ENCODE measurements at regions not wholly inside any gene's neighbourhood (a gene's known extent, or its start where the extent isn't known, plus 50 kb on each side); places are given as distances from the start of the nearest gene placed in this dataset.

GRCh38 chr10:123568751-123569150 lies 97.4 kb upstream of the GPR26 start (continued):
- no peak for TF ChIP-seq ZBTB49 (CRISPR knock-in tag; IDR thresholded peaks at IDR 0.05; ENCODE audit: borderline replicate concordance)
- TF ChIP-seq ZNF816 (CRISPR knock-in tag; IDR thresholded peaks at IDR 0.05; ENCODE audit: borderline replicate concordance) = no peak
- no peak for TF ChIP-seq NFE2L1 (CRISPR knock-in tag; IDR thresholded peaks at IDR 0.05; ENCODE audit: borderline replicate concordance)
- TF ChIP-seq ZBTB46 (CRISPR knock-in tag; IDR thresholded peaks at IDR 0.05; ENCODE audit: borderline replicate concordance) = no peak
- TF ChIP-seq NAIF1 (CRISPR knock-in tag; IDR thresholded peaks at IDR 0.05; ENCODE audit: borderline replicate concordance) = no peak
- TF ChIP-seq, protein P1, sequence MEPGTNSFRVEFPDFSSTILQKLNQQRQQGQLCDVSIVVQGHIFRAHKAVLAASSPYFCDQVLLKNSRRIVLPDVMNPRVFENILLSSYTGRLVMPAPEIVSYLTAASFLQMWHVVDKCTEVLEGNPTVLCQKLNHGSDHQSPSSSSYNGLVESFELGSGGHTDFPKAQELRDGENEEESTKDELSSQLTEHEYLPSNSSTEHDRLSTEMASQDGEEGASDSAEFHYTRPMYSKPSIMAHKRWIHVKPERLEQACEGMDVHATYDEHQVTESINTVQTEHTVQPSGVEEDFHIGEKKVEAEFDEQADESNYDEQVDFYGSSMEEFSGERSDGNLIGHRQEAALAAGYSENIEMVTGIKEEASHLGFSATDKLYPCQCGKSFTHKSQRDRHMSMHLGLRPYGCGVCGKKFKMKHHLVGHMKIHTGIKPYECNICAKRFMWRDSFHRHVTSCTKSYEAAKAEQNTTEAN (CRISPR knock-in tag; conservative IDR thresholded peaks at IDR 0.05) = no peak
- no peak for TF ChIP-seq MED8 (CRISPR knock-in tag; IDR thresholded peaks at IDR 0.05; ENCODE audit: insufficient replicate concordance)

Measured in HepG2 (cell line).